Effector CD4-positive, alpha-beta T cell (primary cell): ENCODE measurements at regions not wholly inside any gene's neighbourhood (a gene's known extent, or its start where the extent isn't known, plus 50 kb on each side); places are given as distances from the start of the nearest gene placed in this dataset.

ENCODE experiments used
- DNase-seq: peaks from one replicate; pipeline ENCODE4 v3.0.0-alpha.2; 2020

GRCh38 chr17:79500745-79501618 lies 109.9 kb downstream of the RBFOX3 start:
- DNase-seq = no peak

- no peak for DNase-seq
Measured at GRCh38 chr17:79498854-79499253, 112.0 kb downstream of the RBFOX3 start.

- no peak for DNase-seq
Measured at GRCh38 chr17:79497777-79498348, 113.0 kb downstream of the RBFOX3 start.

- DNase-seq = no peak
Measured at GRCh38 chr17:79496422-79497005, 114.3 kb downstream of the RBFOX3 start.

GRCh38 chr17:79495665-79496064 lies 115.2 kb downstream of the RBFOX3 start:
- no peak for DNase-seq

- DNase-seq = no peak
Measured at GRCh38 chr17:79491006-79491405, 119.8 kb downstream of the RBFOX3 start.

GRCh38 chr17:79490530-79490929 lies 120.3 kb downstream of the RBFOX3 start:
- DNase-seq = no peak

- DNase-seq = no peak
Measured at GRCh38 chr17:79487149-79487548, 123.7 kb downstream of the RBFOX3 start.

GRCh38 chr17:79485991-79486390 lies 124.9 kb downstream of the RBFOX3 start:
- no peak for DNase-seq

- DNase-seq = no peak
Measured at GRCh38 chr17:79485419-79485985, 125.3 kb downstream of the RBFOX3 start.

GRCh38 chr17:79484600-79485418 lies 126.0 kb downstream of the RBFOX3 start:
- DNase-seq = no peak

- no peak for DNase-seq
Measured at GRCh38 chr17:79483842-79484241, 127.0 kb downstream of the RBFOX3 start.

- no peak for DNase-seq
Measured at GRCh38 chr17:79482727-79483521, 127.9 kb downstream of the RBFOX3 start.

GRCh38 chr17:79479876-79480275 lies 131.0 kb downstream of the RBFOX3 start:
- no peak for DNase-seq

GRCh38 chr17:79478841-79479240 lies 132.0 kb downstream of the RBFOX3 start:
- DNase-seq = no peak

- no peak for DNase-seq
Measured at GRCh38 chr17:79478051-79478461, 132.8 kb downstream of the RBFOX3 start.

GRCh38 chr17:79476074-79476652 lies 134.7 kb downstream of the RBFOX3 start:
- DNase-seq = no peak

- DNase-seq = no peak
Measured at GRCh38 chr17:79473876-79474440, 136.9 kb downstream of the RBFOX3 start.

- no peak for DNase-seq
Measured at GRCh38 chr17:79473111-79473875, 137.6 kb downstream of the RBFOX3 start.

GRCh38 chr17:79470754-79471153 lies 140.1 kb downstream of the RBFOX3 start:
- DNase-seq = no peak
